ENCODE measurements at regions not wholly inside any gene's neighbourhood (a gene's known extent, or its start where the extent isn't known, plus 50 kb on each side); places are given as distances from the start of the nearest gene placed in this dataset.

- 100% methylated on average over 1 of the region's 3 CpGs; no CpG with 5 or more reads in 1 of the 2 donors for WGBS, 2 donors (ENCODE audit: extremely low coverage in 2 of 2, insufficient read length in 2 of 2, insufficient replicate concordance in 1 of 2)
- Histone ChIP-seq H3K9ac (ENCODE audit: low read depth, low read length, poor library complexity) (no peak overlapping the region), H3K14ac (ENCODE audit: low read length) (no peak overlapping the region), H3K23ac (ENCODE audit: low read depth, low read length, poor library complexity) (no peak overlapping the region), H3K4ac (ENCODE audit: low read length) (no peak overlapping the region), H2BK15ac (ENCODE audit: low read length) (no peak overlapping the region), H3K79me1 (ENCODE audit: low read depth, low read length) (no peaks in the 10 kb centered on the region), H2BK5ac (ENCODE audit: low read length) (no peak overlapping the region), H3K18ac (ENCODE audit: low read length) (no peak overlapping the region), H2BK12ac (ENCODE audit: low read length) (no peak overlapping the region), H2BK120ac (ENCODE audit: low read depth, low read length) (no peak overlapping the region), H3K36me3 (replicated peaks in 1 of 2; ENCODE audit: control insufficient read depth in 2 of 2, insufficient read depth in 2 of 2, low read length in 2 of 2) (no peaks in the 10 kb centered on the region), H3K4me1 (ENCODE audit: control insufficient read depth in 2 of 2, insufficient read depth in 1 of 2, low read depth in 1 of 2, low read length in 2 of 2) (no peaks in the 10 kb centered on the region), H2AFZ (ENCODE audit: low read length) (no peak overlapping the region), H2AK5ac (ENCODE audit: low read depth, low read length) (no peak overlapping the region), H4K8ac (ENCODE audit: low read depth, low read length) (no peak overlapping the region), H3K4me3 (ENCODE audit: low read length in 2 of 2) (no peak overlapping the region), H4K91ac (ENCODE audit: low read depth, low read length, poor library complexity) (no peak overlapping the region), H3K4me2 (ENCODE audit: insufficient read depth, low read length, poor library complexity, severe bottlenecking) (no peak overlapping the region), H3K27me3 (ENCODE audit: control insufficient read depth in 3 of 3, insufficient read depth in 3 of 3, low read depth in 1 of 3, low read length in 3 of 3) (no peaks in the 10 kb centered on the region), H3K9me3 (replicated peaks in 1 of 2; ENCODE audit: control insufficient read depth in 2 of 2, insufficient read depth in 1 of 2, low read depth in 1 of 2, low read length in 2 of 2) (no peaks in the 10 kb centered on the region), H3K27ac (replicated peaks; ENCODE audit: low read length) (no peak overlapping the region)
- DNase-seq (ENCODE audit: low spot score): no peak
Observed at GRCh38 chr6:67496191-67496590, 1138.9 kb upstream of the ADGRB3 start.

GRCh38 chr6:67493682-67494081 is 1141.4 kb upstream of the ADGRB3 start:
- H4K91ac ChIP-seq (ENCODE audit: low read depth, low read length, poor library complexity): no peak overlapping the region
- H2BK5ac ChIP-seq (ENCODE audit: low read length): no peak overlapping the region
- no peak overlapping the region for H3K9ac ChIP-seq (ENCODE audit: low read depth, low read length, poor library complexity)
- H2AFZ ChIP-seq (ENCODE audit: low read length): no peak overlapping the region
- no peak overlapping the region for H3K4me2 ChIP-seq (ENCODE audit: insufficient read depth, low read length, poor library complexity, severe bottlenecking)
- no peaks in the 10 kb centered on the region for H3K27me3 ChIP-seq (ENCODE audit: control insufficient read depth in 3 of 3, insufficient read depth in 3 of 3, low read depth in 1 of 3, low read length in 3 of 3)
- H3K79me1 ChIP-seq (ENCODE audit: low read depth, low read length): no peaks in the 10 kb centered on the region
- no peak overlapping the region for H3K18ac ChIP-seq (ENCODE audit: low read length)
- no peak overlapping the region for H2BK120ac ChIP-seq (ENCODE audit: low read depth, low read length)
- H3K36me3 ChIP-seq (replicated peaks in 1 of 2; ENCODE audit: control insufficient read depth in 2 of 2, insufficient read depth in 2 of 2, low read length in 2 of 2): no peaks in the 10 kb centered on the region
- H3K14ac ChIP-seq (ENCODE audit: low read length): no peak overlapping the region
- H3K4me1 ChIP-seq (ENCODE audit: control insufficient read depth in 2 of 2, insufficient read depth in 1 of 2, low read depth in 1 of 2, low read length in 2 of 2): no peaks in the 10 kb centered on the region
- no peak overlapping the region for H4K8ac ChIP-seq (ENCODE audit: low read depth, low read length)
- no peak overlapping the region for H2BK12ac ChIP-seq (ENCODE audit: low read length)
- H3K4ac ChIP-seq (ENCODE audit: low read length): no peak overlapping the region
- no peak overlapping the region for H2AK5ac ChIP-seq (ENCODE audit: low read depth, low read length)
- no peak for DNase-seq (ENCODE audit: low spot score)
- H3K23ac ChIP-seq (ENCODE audit: low read depth, low read length, poor library complexity): no peak overlapping the region
- H3K27ac ChIP-seq (replicated peaks; ENCODE audit: low read length): no peak overlapping the region
- H3K4me3 ChIP-seq (ENCODE audit: low read length in 2 of 2): no peak overlapping the region
- H3K9me3 ChIP-seq (replicated peaks in 1 of 2; ENCODE audit: control insufficient read depth in 2 of 2, insufficient read depth in 1 of 2, low read depth in 1 of 2, low read length in 2 of 2): no peaks in the 10 kb centered on the region
- H2BK15ac ChIP-seq (ENCODE audit: low read length): no peak overlapping the region

GRCh38 chr6:67475700-67476099 is 1159.4 kb upstream of the ADGRB3 start:
- Histone ChIP-seq H3K4ac (ENCODE audit: low read length) (no peak overlapping the region), H3K4me3 (ENCODE audit: low read length in 2 of 2) (no peak overlapping the region), H3K36me3 (replicated peaks in 1 of 2; ENCODE audit: control insufficient read depth in 2 of 2, insufficient read depth in 2 of 2, low read length in 2 of 2) (no peaks in the 10 kb centered on the region), H3K27me3 (ENCODE audit: control insufficient read depth in 3 of 3, insufficient read depth in 3 of 3, low read depth in 1 of 3, low read length in 3 of 3) (no peaks in the 10 kb centered on the region), H3K4me1 (ENCODE audit: control insufficient read depth in 2 of 2, insufficient read depth in 1 of 2, low read depth in 1 of 2, low read length in 2 of 2) (no peaks in the 10 kb centered on the region), H2BK12ac (ENCODE audit: low read length) (no peak overlapping the region), H3K4me2 (ENCODE audit: insufficient read depth, low read length, poor library complexity, severe bottlenecking) (no peak overlapping the region), H3K9me3 (replicated peaks in 1 of 2; ENCODE audit: control insufficient read depth in 2 of 2, insufficient read depth in 1 of 2, low read depth in 1 of 2, low read length in 2 of 2) (no peaks in the 10 kb centered on the region), H3K23ac (ENCODE audit: low read depth, low read length, poor library complexity) (no peak overlapping the region), H2BK15ac (ENCODE audit: low read length) (no peak overlapping the region), H2BK120ac (ENCODE audit: low read depth, low read length) (no peak overlapping the region), H3K27ac (replicated peaks; ENCODE audit: low read length) (no peak overlapping the region), H4K91ac (ENCODE audit: low read depth, low read length, poor library complexity) (no peak overlapping the region), H4K8ac (ENCODE audit: low read depth, low read length) (no peak overlapping the region), H3K9ac (ENCODE audit: low read depth, low read length, poor library complexity) (no peak overlapping the region), H2AFZ (ENCODE audit: low read length) (no peak overlapping the region), H3K14ac (ENCODE audit: low read length) (no peak overlapping the region), H3K79me1 (ENCODE audit: low read depth, low read length) (no peaks in the 10 kb centered on the region), H3K18ac (ENCODE audit: low read length) (no peak overlapping the region), H2BK5ac (ENCODE audit: low read length) (no peak overlapping the region), H2AK5ac (ENCODE audit: low read depth, low read length) (no peak overlapping the region)
- WGBS, 2 donors (ENCODE audit: extremely low coverage in 2 of 2, insufficient read length in 2 of 2, insufficient replicate concordance in 1 of 2): no CpG with 5 or more reads among the region's 1 CpG
- no peak for DNase-seq (ENCODE audit: low spot score)

- Histone ChIP-seq H2BK120ac (ENCODE audit: low read depth, low read length) (no peak overlapping the region), H2BK15ac (ENCODE audit: low read length) (no peak overlapping the region), H3K18ac (ENCODE audit: low read length) (no peak overlapping the region), H3K79me1 (ENCODE audit: low read depth, low read length) (no peaks in the 10 kb centered on the region), H2BK12ac (ENCODE audit: low read length) (no peak overlapping the region), H3K36me3 (replicated peaks in 1 of 2; ENCODE audit: control insufficient read depth in 2 of 2, insufficient read depth in 2 of 2, low read length in 2 of 2) (no peaks in the 10 kb centered on the region), H3K9ac (ENCODE audit: low read depth, low read length, poor library complexity) (no peak overlapping the region), H4K8ac (ENCODE audit: low read depth, low read length) (no peak overlapping the region), H3K27ac (replicated peaks; ENCODE audit: low read length) (no peak overlapping the region), H3K4ac (ENCODE audit: low read length) (no peak overlapping the region), H2BK5ac (ENCODE audit: low read length) (no peak overlapping the region), H3K4me1 (ENCODE audit: control insufficient read depth in 2 of 2, insufficient read depth in 1 of 2, low read depth in 1 of 2, low read length in 2 of 2) (no peaks in the 10 kb centered on the region), H4K91ac (ENCODE audit: low read depth, low read length, poor library complexity) (no peak overlapping the region), H2AFZ (ENCODE audit: low read length) (no peak overlapping the region), H3K23ac (ENCODE audit: low read depth, low read length, poor library complexity) (no peak overlapping the region), H2AK5ac (ENCODE audit: low read depth, low read length) (no peak overlapping the region), H3K4me2 (ENCODE audit: insufficient read depth, low read length, poor library complexity, severe bottlenecking) (no peak overlapping the region), H3K4me3 (ENCODE audit: low read length in 2 of 2) (no peak overlapping the region), H3K14ac (ENCODE audit: low read length) (no peak overlapping the region), H3K9me3 (replicated peaks in 1 of 2; ENCODE audit: control insufficient read depth in 2 of 2, insufficient read depth in 1 of 2, low read depth in 1 of 2, low read length in 2 of 2) (no peaks in the 10 kb centered on the region), H3K27me3 (ENCODE audit: control insufficient read depth in 3 of 3, insufficient read depth in 3 of 3, low read depth in 1 of 3, low read length in 3 of 3) (no peaks in the 10 kb centered on the region)
- WGBS, 2 donors (ENCODE audit: extremely low coverage in 2 of 2, insufficient read length in 2 of 2, insufficient replicate concordance in 1 of 2): no CpG with 5 or more reads among the region's 7 CpGs
- DNase-seq (ENCODE audit: low spot score): no peak
Observed at GRCh38 chr6:67467341-67467740, 1167.7 kb upstream of the ADGRB3 start.

All from neuronal stem cell (in vitro differentiated cells).